K562 (cell line): ENCODE measurements at regions not wholly inside any gene's neighbourhood (a gene's known extent, or its start where the extent isn't known, plus 50 kb on each side); places are given as distances from the start of the nearest gene placed in this dataset.

ENCODE experiments used
- ATAC-seq: fragments of 200-7000 bp; cut with Tn5 transposase; 3 replicates; pipeline ENCODE4 v1.9.1; 2020; ENCODE audit warnings: moderate library complexity
- BruUV-seq: library from RNA; stranded (reverse); fragments of 400-500 nt; replicated peaks from 2 replicates; lab custom pipeline; 2021; lab: Mats Ljungman, UMichigan
- CTCF ChIA-PET: fragments of 300-600 bp; formaldehyde crosslinking; extraction: SDS; loops from one replicate; lab custom pipeline; 2021; ENCODE audit warnings: low intra/inter-chr PET ratio; lab: Yijun Ruan, JAX
- POLR2A ChIA-PET: fragments of 300-600, 350-650 bp; sonication (Branson Sonifier 250); formaldehyde crosslinking; extraction: SDS; loops from one replicate; lab custom pipeline; 2021; ENCODE audit warnings: antibody characterized with exemption, inconsistent platforms; lab: Yijun Ruan, JAX
- DNase-seq, 4 experiments: peaks; one replicate each; pipeline versions ENCODE4 v3.0.0 to v3.0.0-alpha.2; 2011 to 2018; ENCODE audit warnings: low spot score in 3 of 4, mixed read lengths in 3 of 4; ENCODE audit errors: extremely low read depth in 1 of 4
- FAIRE-seq: peaks from 2 replicates; lab custom pipeline; 2011; peaks lifted over from hg19 to GRCh38; lab: Jason Lieb, UNC
- H2AFZ ChIP-seq: 2 replicates; pipeline ENCODE4 v1.6.0; 2011; ENCODE audit warnings: low read depth, low read length, control low read depth, inconsistent platforms
- H3K27ac ChIP-seq: fragments of 200-600 bp; 3 replicates; pipeline ENCODE4 v1.8.0; 2011; ENCODE audit warnings: low read depth, mild to moderate bottlenecking, control low read depth, inconsistent platforms, low read length, moderate library complexity, mixed read lengths; ENCODE audit errors: extremely low read depth
- H3K27me3 ChIP-seq, 2 experiments: fragments of 300-600 bp in 1 of 2; 2 replicates in 1 of 2; 3 replicates in 1 of 2; pipeline versions ENCODE4 v1.6.0 to v1.8.0; 2011; ENCODE audit warnings: inconsistent platforms in 2 of 2, low read length in 2 of 2, mild to moderate bottlenecking in 1 of 2, mixed read lengths in 1 of 2, moderate library complexity in 1 of 2; ENCODE audit not compliant: control insufficient read depth in 2 of 2, insufficient read depth in 2 of 2
- H3K36me3 ChIP-seq: fragments of 300-600 bp; 3 replicates; pipeline ENCODE4 v1.8.0; 2011; ENCODE audit warnings: mild to moderate bottlenecking, low read length, inconsistent platforms; ENCODE audit not compliant: control insufficient read depth, insufficient read depth
- H3K4me1 ChIP-seq, 2 experiments: fragments of 200-600 bp in 1 of 2; replicated peaks in 1 of 2; 2 replicates in 1 of 2; 3 replicates in 1 of 2; pipeline versions ENCODE4 v1.5.1 to v1.8.0; 2011; ENCODE audit warnings: inconsistent platforms in 2 of 2, low read length in 2 of 2, mild to moderate bottlenecking in 1 of 2, mixed read lengths in 1 of 2, moderate library complexity in 1 of 2; ENCODE audit not compliant: control insufficient read depth in 2 of 2, insufficient read depth in 2 of 2
- H3K4me2 ChIP-seq: 2 replicates; pipeline ENCODE4 v1.6.1; 2011; ENCODE audit warnings: low read length, control low read depth, inconsistent platforms, mixed read lengths; ENCODE audit not compliant: insufficient read depth
- H3K4me3 ChIP-seq: fragments of 200-600 bp; sonication (generic), shearing (Covaris generic); 2 replicates; pipeline ENCODE4 v1.5.1; 2016; ENCODE audit warnings: control low read depth, inconsistent platforms
- H3K79me2 ChIP-seq: fragments of 200-600 bp; 3 replicates; pipeline ENCODE4 v1.8.0; 2011; ENCODE audit warnings: low read length, inconsistent platforms; ENCODE audit not compliant: control insufficient read depth, insufficient read depth
- H3K9ac ChIP-seq, 2 experiments: 2 replicates each; pipeline versions ENCODE4 v1.6.0 to v1.6.1; 2011; ENCODE audit warnings: low read depth in 2 of 2, low read length in 2 of 2, control low read depth in 1 of 2, inconsistent platforms in 1 of 2, mild to moderate bottlenecking in 1 of 2, mixed read lengths in 1 of 2; ENCODE audit not compliant: insufficient read depth in 1 of 2
- H3K9me1 ChIP-seq: one replicate; pipeline ENCODE4 v1.6.0; 2011; ENCODE audit warnings: inconsistent platforms, mild to moderate bottlenecking, low read length, moderate library complexity; ENCODE audit not compliant: control insufficient read depth, insufficient read depth
- H3K9me3 ChIP-seq: replicated peaks from 2 replicates; pipeline ENCODE4 v1.5.1; 2011; ENCODE audit warnings: low read depth, low read length, inconsistent platforms; ENCODE audit not compliant: control insufficient read depth, insufficient read depth
- H4K20me1 ChIP-seq: replicated peaks from 2 replicates; pipeline ENCODE4 v1.6.1; 2011; ENCODE audit warnings: low read length, inconsistent platforms, mixed read lengths; ENCODE audit not compliant: control insufficient read depth, insufficient read depth
- ATF2 ChIP-seq: sonication (generic); formaldehyde crosslinking; IDR thresholded peaks from 2 replicates; pipeline ENCODE4 v1.8.1; 2022; ENCODE audit warnings: missing genetic modification reagents
- CCAR2 ChIP-seq: fragments of 200-400 bp; formaldehyde crosslinking; IDR thresholded peaks from 2 replicates; pipeline ENCODE4 v1.6.1; 2017; ENCODE audit warnings: mild to moderate bottlenecking, low read depth, low read length
- GTF2E2 ChIP-seq: fragments of 200-800 bp; sonication (Bioruptor generic); IDR thresholded peaks from 2 replicates; pipeline ENCODE4 v1.6.1; 2016; ENCODE audit warnings: missing genetic modification characterization, missing compliant biosample characterization
- ILF3 ChIP-seq: fragments of 450-650 bp; IDR thresholded peaks from 2 replicates; pipeline ENCODE4 v1.6.1; 2018; ENCODE audit warnings: antibody characterized with exemption, mild to moderate bottlenecking, moderate library complexity, borderline replicate concordance
- LARP7 ChIP-seq: fragments of 450-650 bp; IDR thresholded peaks from 2 replicates; pipeline ENCODE4 v1.6.1; 2016
- MXD1 ChIP-seq: fragments of 250-450 bp; sonication (Bioruptor Pico); IDR thresholded peaks from 2 replicates; pipeline ENCODE4 v1.8.0; 2021; ENCODE audit warnings: borderline replicate concordance, mild to moderate bottlenecking, moderate library complexity; ENCODE audit not compliant: poor library complexity, severe bottlenecking
- NFXL1 ChIP-seq: fragments of 450-650 bp; formaldehyde crosslinking; IDR thresholded peaks from 2 replicates; pipeline ENCODE4 v1.4.0; 2021; ENCODE audit warnings: mild to moderate bottlenecking
- SIX5 ChIP-seq, 2 experiments: IDR thresholded peaks; 2 replicates each; pipeline ENCODE4 v1.6.1; 2011; ENCODE audit warnings: low read length in 2 of 2, borderline replicate concordance in 1 of 2, low read depth in 1 of 2, mild to moderate bottlenecking in 1 of 2, moderate library complexity in 1 of 2; ENCODE audit not compliant: insufficient read depth in 1 of 2
- SMARCC2 ChIP-seq: fragments of 450-650 bp; IDR thresholded peaks from 2 replicates; pipeline ENCODE4 v1.6.1; 2017; ENCODE audit warnings: antibody characterized with exemption, moderate library complexity, mild to moderate bottlenecking, low read depth
- U2AF1 ChIP-seq: fragments of 200-400 bp; formaldehyde crosslinking; optimal IDR thresholded peaks from 2 replicates; pipeline ENCODE3; 2017; ENCODE audit warnings: mild to moderate bottlenecking, low read depth, low read length, moderate library complexity
- USF1 ChIP-seq: sonication (generic); formaldehyde crosslinking; IDR thresholded peaks from 2 replicates; pipeline ENCODE4 v1.9.0; 2022; ENCODE audit warnings: mild to moderate bottlenecking, missing genetic modification reagents
- ZKSCAN3 ChIP-seq: fragments of 250-450 bp; sonication (Bioruptor Pico); IDR thresholded peaks from 2 replicates; pipeline ENCODE4 v1.4.0; 2020
- ZNF668 ChIP-seq: fragments of 250-450 bp; sonication (Bioruptor Pico); IDR thresholded peaks from 2 replicates; pipeline ENCODE4 v1.8.0; 2022; ENCODE audit warnings: mild to moderate bottlenecking, inconsistent platforms
- WGBS: fragments of 100-300 bp; shearing (Covaris generic); methylation state at CpG from one replicate; pipeline ENCODE4 v1.1.6; 2016; ENCODE audit warnings: low coverage, mixed read lengths; ENCODE audit not compliant: insufficient coverage; ENCODE audit errors: missing lambda C conversion rate; 5-methylcytosine and 5-hydroxymethylcytosine counted together
- in situ Hi-C: fragments of 300-500 bp; cut with MboI; formaldehyde crosslinking; loops from 4 replicates; pipeline ENCODE4 v1.15.0; 2018; ENCODE audit warnings: inconsistent platforms, mixed read lengths
- intact Hi-C: fragments of 100-400 bp; cut with micrococcal nuclease; formaldehyde crosslinking; loops from 2 replicates; pipeline ENCODE4 v1.14.2; 2022
- TF ChIP-seq, protein P1 (sequence below): fragments of 250-450 bp; sonication (Bioruptor Pico); IDR thresholded peaks from 2 replicates; pipeline ENCODE4 v1.5.0; 2020; ENCODE audit warnings: mild to moderate bottlenecking
- TF ChIP-seq, protein P2 (sequence below): sonication (generic); formaldehyde crosslinking; IDR thresholded peaks from 2 replicates; pipeline ENCODE4 v1.8.0; 2022; ENCODE audit warnings: missing genetic modification reagents, mild to moderate bottlenecking, borderline replicate concordance

- FAIRE-seq (no peak), ATAC-seq (no peak), DNase-seq (no peak)
- Histone ChIP-seq H3K9me1 (no peaks in the 10 kb centered on the region), H3K36me3 (no peaks in the 10 kb centered on the region), H3K4me2 (no peak overlapping the region), H3K4me1 (no peaks in the 10 kb centered on the region), H3K9ac (no peak overlapping the region), H3K27ac (no peak overlapping the region), H3K4me3 (no peak overlapping the region), H3K79me2 (no peaks in the 10 kb centered on the region), H4K20me1 (no peaks in the 10 kb centered on the region), H2AFZ (no peak overlapping the region), H3K9me3 (no peaks in the 10 kb centered on the region; the same call in 1 of the 2 replicates), H3K27me3 (no peaks in the 10 kb centered on the region)
- intact Hi-C loops, result no loop called here
- POLR2A ChIA-PET, result no interaction called here
- TF ChIP-seq LARP7, result no peak
- no peak for TF ChIP-seq ILF3
- no peak for TF ChIP-seq NFXL1
- no peak for TF ChIP-seq SIX5 (IDR thresholded peaks at IDR 0.05; ENCODE audit: borderline replicate concordance in 1 of 2, insufficient read depth in 1 of 2, low read depth in 1 of 2, low read length in 2 of 2)
- TF ChIP-seq GTF2E2 (tag), result no peak
- no peak for TF ChIP-seq CCAR2
- no peak for TF ChIP-seq MXD1 (CRISPR knock-in tag)
- TF ChIP-seq, protein P1, sequence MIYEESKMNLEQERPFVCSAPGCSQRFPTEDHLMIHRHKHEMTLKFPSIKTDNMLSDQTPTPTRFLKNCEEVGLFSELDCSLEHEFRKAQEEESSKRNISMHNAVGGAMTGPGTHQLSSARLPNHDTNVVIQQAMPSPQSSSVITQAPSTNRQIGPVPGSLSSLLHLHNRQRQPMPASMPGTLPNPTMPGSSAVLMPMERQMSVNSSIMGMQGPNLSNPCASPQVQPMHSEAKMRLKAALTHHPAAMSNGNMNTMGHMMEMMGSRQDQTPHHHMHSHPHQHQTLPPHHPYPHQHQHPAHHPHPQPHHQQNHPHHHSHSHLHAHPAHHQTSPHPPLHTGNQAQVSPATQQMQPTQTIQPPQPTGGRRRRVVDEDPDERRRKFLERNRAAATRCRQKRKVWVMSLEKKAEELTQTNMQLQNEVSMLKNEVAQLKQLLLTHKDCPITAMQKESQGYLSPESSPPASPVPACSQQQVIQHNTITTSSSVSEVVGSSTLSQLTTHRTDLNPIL (CRISPR knock-in tag), result no peak
- no peak for TF ChIP-seq ATF2 (CRISPR knock-in tag)
- no peak for TF ChIP-seq U2AF1
- TF ChIP-seq, protein P2, sequence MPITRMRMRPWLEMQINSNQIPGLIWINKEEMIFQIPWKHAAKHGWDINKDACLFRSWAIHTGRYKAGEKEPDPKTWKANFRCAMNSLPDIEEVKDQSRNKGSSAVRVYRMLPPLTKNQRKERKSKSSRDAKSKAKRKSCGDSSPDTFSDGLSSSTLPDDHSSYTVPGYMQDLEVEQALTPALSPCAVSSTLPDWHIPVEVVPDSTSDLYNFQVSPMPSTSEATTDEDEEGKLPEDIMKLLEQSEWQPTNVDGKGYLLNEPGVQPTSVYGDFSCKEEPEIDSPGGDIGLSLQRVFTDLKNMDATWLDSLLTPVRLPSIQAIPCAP (CRISPR knock-in tag), result no peak
- no peak for TF ChIP-seq ZNF668 (CRISPR knock-in tag)
- TF ChIP-seq ZKSCAN3 (CRISPR knock-in tag), result no peak
- no peak for TF ChIP-seq USF1 (CRISPR knock-in tag)
- TF ChIP-seq SMARCC2, result no peak
- BruUV-seq, result no TSS peak
- in situ Hi-C loops, result no loop called here
- CTCF ChIA-PET, result no interaction called here
- 0% methylated on average over 1 of the region's 1 CpG for WGBS
Observed at GRCh38 chr5:126056352-126056751, 366.9 kb upstream of the GRAMD2B start.
